HCT116 (cell line): ENCODE measurements at regions not wholly inside any gene's neighbourhood (a gene's known extent, or its start where the extent isn't known, plus 50 kb on each side); places are given as distances from the start of the nearest gene placed in this dataset.

ENCODE experiments used
- TF ChIP-seq, protein P1 (sequence below): IDR thresholded peaks from 2 replicates; pipeline ENCODE4 v1.6.1; 2012
- TF ChIP-seq, protein P2 (sequence below), 3 experiments: fragments of 200-600 bp in 1 of 3; sonication (generic) in 1 of 3; IDR thresholded peaks in 2 of 3; conservative IDR thresholded peaks in 1 of 3; 2 replicates each; pipeline ENCODE4 v1.5.1; 2012 to 2017; ENCODE audit warnings: low read depth in 2 of 3, low read length in 2 of 3, antibody characterized with exemption in 1 of 3, borderline replicate concordance in 1 of 3, control low read depth in 1 of 3, mild to moderate bottlenecking in 1 of 3, mixed read lengths in 1 of 3, mixed run types in 1 of 3, moderate library complexity in 1 of 3; ENCODE audit not compliant: insufficient read depth in 1 of 3

DNA sequence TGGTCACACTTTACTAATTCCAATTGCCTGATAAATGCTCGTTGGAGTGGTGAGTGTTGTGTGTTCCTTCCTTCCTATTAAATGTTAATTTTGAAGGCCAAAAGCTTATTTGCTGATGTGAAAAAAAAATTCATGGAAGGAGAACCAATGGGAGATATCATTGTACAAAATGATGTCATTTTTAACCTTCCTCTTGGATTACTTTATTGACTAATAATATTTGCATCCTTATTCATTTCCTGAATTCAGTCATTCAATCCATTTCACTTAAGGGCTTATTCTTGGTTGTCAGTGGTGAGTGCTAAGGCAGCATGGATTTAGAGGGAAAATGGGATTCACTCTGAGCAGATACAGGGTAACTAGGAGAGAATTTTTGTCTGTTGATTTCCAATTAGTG lies 216.0 kb upstream of the HTR2A start:
- TF ChIP-seq, protein P1, sequence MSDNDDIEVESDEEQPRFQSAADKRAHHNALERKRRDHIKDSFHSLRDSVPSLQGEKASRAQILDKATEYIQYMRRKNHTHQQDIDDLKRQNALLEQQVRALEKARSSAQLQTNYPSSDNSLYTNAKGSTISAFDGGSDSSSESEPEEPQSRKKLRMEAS: no peak
- TF ChIP-seq, protein P2, sequence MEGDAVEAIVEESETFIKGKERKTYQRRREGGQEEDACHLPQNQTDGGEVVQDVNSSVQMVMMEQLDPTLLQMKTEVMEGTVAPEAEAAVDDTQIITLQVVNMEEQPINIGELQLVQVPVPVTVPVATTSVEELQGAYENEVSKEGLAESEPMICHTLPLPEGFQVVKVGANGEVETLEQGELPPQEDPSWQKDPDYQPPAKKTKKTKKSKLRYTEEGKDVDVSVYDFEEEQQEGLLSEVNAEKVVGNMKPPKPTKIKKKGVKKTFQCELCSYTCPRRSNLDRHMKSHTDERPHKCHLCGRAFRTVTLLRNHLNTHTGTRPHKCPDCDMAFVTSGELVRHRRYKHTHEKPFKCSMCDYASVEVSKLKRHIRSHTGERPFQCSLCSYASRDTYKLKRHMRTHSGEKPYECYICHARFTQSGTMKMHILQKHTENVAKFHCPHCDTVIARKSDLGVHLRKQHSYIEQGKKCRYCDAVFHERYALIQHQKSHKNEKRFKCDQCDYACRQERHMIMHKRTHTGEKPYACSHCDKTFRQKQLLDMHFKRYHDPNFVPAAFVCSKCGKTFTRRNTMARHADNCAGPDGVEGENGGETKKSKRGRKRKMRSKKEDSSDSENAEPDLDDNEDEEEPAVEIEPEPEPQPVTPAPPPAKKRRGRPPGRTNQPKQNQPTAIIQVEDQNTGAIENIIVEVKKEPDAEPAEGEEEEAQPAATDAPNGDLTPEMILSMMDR (IDR thresholded peaks at IDR 0.05 in 2 of 3, conservative IDR thresholded peaks at IDR 0.05 in 1 of 3; ENCODE audit: borderline replicate concordance in 1 of 3, insufficient read depth in 1 of 3, low read depth in 2 of 3, low read length in 2 of 3): no peak
